HEK293 (cell line): ENCODE measurements at regions not wholly inside any gene's neighbourhood (a gene's known extent, or its start where the extent isn't known, plus 50 kb on each side); places are given as distances from the start of the nearest gene placed in this dataset.

Experiments
- GLIS2 ChIP-seq: fragments of 450-650 bp; formaldehyde crosslinking; IDR thresholded peaks from 2 replicates; pipeline ENCODE4 v1.5.1; 2016; ENCODE audit warnings: missing biosample characterization, missing genetic modification characterization
- HIC1 ChIP-seq: fragments of 450-650 bp; formaldehyde crosslinking; IDR thresholded peaks from 2 replicates; pipeline ENCODE4 v1.5.1; 2016; ENCODE audit warnings: missing biosample characterization, missing genetic modification characterization
- KLF17 ChIP-seq: fragments of 450-650 bp; formaldehyde crosslinking; IDR thresholded peaks from 2 replicates; pipeline ENCODE4 v1.5.1; 2016; ENCODE audit warnings: missing biosample characterization, missing genetic modification characterization
- REST ChIP-seq: fragments of 450-650 bp; formaldehyde crosslinking; IDR thresholded peaks from 2 replicates; pipeline ENCODE4 v1.5.1; 2016; ENCODE audit warnings: missing biosample characterization, missing genetic modification characterization
- SALL2 ChIP-seq: fragments of 450-650 bp; formaldehyde crosslinking; IDR thresholded peaks from 2 replicates; pipeline ENCODE4 v1.5.0; 2017; ENCODE audit warnings: missing biosample characterization, mild to moderate bottlenecking, missing genetic modification characterization, borderline replicate concordance
- SP3 ChIP-seq: fragments of 450-650 bp; formaldehyde crosslinking; IDR thresholded peaks from 2 replicates; pipeline ENCODE4 v1.5.1; 2016; ENCODE audit warnings: missing biosample characterization, missing genetic modification characterization
- ZFHX2 ChIP-seq: fragments of 450-650 bp; formaldehyde crosslinking; conservative IDR thresholded peaks from 2 replicates; pipeline ENCODE4 v1.5.1; 2016; ENCODE audit warnings: missing biosample characterization, missing genetic modification characterization
- ZFP37 ChIP-seq: fragments of 450-650 bp; formaldehyde crosslinking; IDR thresholded peaks from 2 replicates; pipeline ENCODE4 v1.5.1; 2016; ENCODE audit warnings: missing biosample characterization, missing genetic modification characterization
- ZNF112 ChIP-seq: fragments of 450-650 bp; formaldehyde crosslinking; IDR thresholded peaks from 2 replicates; pipeline ENCODE4 v1.5.0; 2017; ENCODE audit warnings: missing biosample characterization, missing genetic modification characterization
- ZNF169 ChIP-seq: fragments of 450-650 bp; formaldehyde crosslinking; IDR thresholded peaks from 2 replicates; pipeline ENCODE4 v1.5.1; 2016; ENCODE audit warnings: missing biosample characterization, missing genetic modification characterization
- ZNF211 ChIP-seq: fragments of 450-650 bp; formaldehyde crosslinking; IDR thresholded peaks from 2 replicates; pipeline ENCODE4 v1.5.1; 2016; ENCODE audit warnings: low read depth, missing biosample characterization, missing genetic modification characterization
- ZNF248 ChIP-seq: fragments of 450-650 bp; formaldehyde crosslinking; IDR thresholded peaks from 2 replicates; pipeline ENCODE4 v1.5.1; 2017; ENCODE audit warnings: missing biosample characterization, missing genetic modification characterization
- ZNF324 ChIP-seq: fragments of 450-650 bp; formaldehyde crosslinking; IDR thresholded peaks from 2 replicates; pipeline ENCODE4 v1.5.1; 2016; ENCODE audit warnings: missing biosample characterization, missing genetic modification characterization
- ZNF391 ChIP-seq: fragments of 450-650 bp; formaldehyde crosslinking; IDR thresholded peaks from 2 replicates; pipeline ENCODE4 v1.5.1; 2016; ENCODE audit warnings: low read depth, missing biosample characterization, missing genetic modification characterization, borderline replicate concordance
- ZNF510 ChIP-seq: fragments of 450-650 bp; formaldehyde crosslinking; IDR thresholded peaks from 2 replicates; pipeline ENCODE4 v1.5.1; 2018; ENCODE audit warnings: mild to moderate bottlenecking, missing genetic modification characterization, missing biosample characterization; ENCODE audit not compliant: insufficient replicate concordance
- ZNF529 ChIP-seq: fragments of 450-650 bp; formaldehyde crosslinking; IDR thresholded peaks from 2 replicates; pipeline ENCODE4 v1.5.1; 2017; ENCODE audit warnings: missing genetic modification characterization, missing biosample characterization; ENCODE audit not compliant: insufficient replicate concordance
- ZNF558 ChIP-seq: fragments of 450-650 bp; formaldehyde crosslinking; IDR thresholded peaks from 2 replicates; pipeline ENCODE4 v1.5.1; 2016; ENCODE audit warnings: missing biosample characterization, missing genetic modification characterization
- ZNF580 ChIP-seq: fragments of 450-650 bp; formaldehyde crosslinking; IDR thresholded peaks from 2 replicates; pipeline ENCODE4 v1.5.1; 2016; ENCODE audit warnings: missing biosample characterization, missing genetic modification characterization
- ZNF623 ChIP-seq: fragments of 450-650 bp; formaldehyde crosslinking; IDR thresholded peaks from 2 replicates; pipeline ENCODE4 v1.5.1; 2016; ENCODE audit warnings: missing biosample characterization, missing genetic modification characterization
- ZNF677 ChIP-seq: fragments of 450-650 bp; IDR thresholded peaks from 2 replicates; pipeline ENCODE4 v1.5.0; 2018; ENCODE audit warnings: missing biosample characterization, mild to moderate bottlenecking, missing genetic modification characterization, moderate library complexity
- ZNF830 ChIP-seq: fragments of 450-650 bp; IDR thresholded peaks from 2 replicates; pipeline ENCODE4 v1.5.0; 2018; ENCODE audit warnings: missing biosample characterization, missing genetic modification characterization, low read depth, mild to moderate bottlenecking, moderate library complexity
- ZNF843 ChIP-seq: fragments of 450-650 bp; formaldehyde crosslinking; IDR thresholded peaks from 2 replicates; pipeline ENCODE4 v1.5.1; 2016; ENCODE audit warnings: missing biosample characterization, missing genetic modification characterization
- ZSCAN30 ChIP-seq: fragments of 450-650 bp; IDR thresholded peaks from 2 replicates; pipeline ENCODE4 v1.5.1; 2018; ENCODE audit warnings: missing biosample characterization, mild to moderate bottlenecking, missing genetic modification characterization, moderate library complexity
- TF ChIP-seq, protein P1 (sequence below): fragments of 450-650 bp; formaldehyde crosslinking; conservative IDR thresholded peaks from 2 replicates; pipeline ENCODE4 v1.5.1; 2016; ENCODE audit warnings: low read depth, missing biosample characterization, missing genetic modification characterization
- TF ChIP-seq, protein P2 (sequence below): fragments of 450-650 bp; formaldehyde crosslinking; IDR thresholded peaks from 2 replicates; pipeline ENCODE4 v1.5.1; 2016; ENCODE audit warnings: missing biosample characterization, missing genetic modification characterization, low read depth

- TF ChIP-seq ZNF391 (no peak), GLIS2 (tag by site-specific recombination) (no peak), ZFP37 (tag by site-specific recombination) (no peak), ZNF580 (tag by site-specific recombination) (0 out of 2 replicates have a peak, but pooled peaks have one; percentile 48), ZNF112 (tag by site-specific recombination) (peak; percentile 85; the same call in 1 of the 2 replicates), ZNF211 (tag by site-specific recombination) (no peak), ZNF529 (tag by site-specific recombination) (peak; percentile 82), ZNF677 (0 out of 2 replicates have a peak, but pooled peaks have one; percentile 10), ZNF830 (tag by site-specific recombination) (peak; percentile 98), ZNF558 (tag by site-specific recombination) (peak; percentile 52; the same call in 1 of the 2 replicates), ZNF248 (tag by site-specific recombination) (no peak), ZNF623 (tag by site-specific recombination) (no peak), REST (tag by site-specific recombination) (no peak), SALL2 (no peak), ZNF169 (tag by site-specific recombination) (no peak), ZNF843 (peak; percentile 74; the same call in 1 of the 2 replicates), KLF17 (tag by site-specific recombination) (no peak), ZNF324 (tag by site-specific recombination) (no peak), HIC1 (tag by site-specific recombination) (no peak), ZSCAN30 (peak; percentile 100), ZFHX2 (tag by site-specific recombination) (no peak), ZNF510 (peak; percentile 20), SP3 (tag by site-specific recombination) (no peak)
- TF ChIP-seq, protein P1, sequence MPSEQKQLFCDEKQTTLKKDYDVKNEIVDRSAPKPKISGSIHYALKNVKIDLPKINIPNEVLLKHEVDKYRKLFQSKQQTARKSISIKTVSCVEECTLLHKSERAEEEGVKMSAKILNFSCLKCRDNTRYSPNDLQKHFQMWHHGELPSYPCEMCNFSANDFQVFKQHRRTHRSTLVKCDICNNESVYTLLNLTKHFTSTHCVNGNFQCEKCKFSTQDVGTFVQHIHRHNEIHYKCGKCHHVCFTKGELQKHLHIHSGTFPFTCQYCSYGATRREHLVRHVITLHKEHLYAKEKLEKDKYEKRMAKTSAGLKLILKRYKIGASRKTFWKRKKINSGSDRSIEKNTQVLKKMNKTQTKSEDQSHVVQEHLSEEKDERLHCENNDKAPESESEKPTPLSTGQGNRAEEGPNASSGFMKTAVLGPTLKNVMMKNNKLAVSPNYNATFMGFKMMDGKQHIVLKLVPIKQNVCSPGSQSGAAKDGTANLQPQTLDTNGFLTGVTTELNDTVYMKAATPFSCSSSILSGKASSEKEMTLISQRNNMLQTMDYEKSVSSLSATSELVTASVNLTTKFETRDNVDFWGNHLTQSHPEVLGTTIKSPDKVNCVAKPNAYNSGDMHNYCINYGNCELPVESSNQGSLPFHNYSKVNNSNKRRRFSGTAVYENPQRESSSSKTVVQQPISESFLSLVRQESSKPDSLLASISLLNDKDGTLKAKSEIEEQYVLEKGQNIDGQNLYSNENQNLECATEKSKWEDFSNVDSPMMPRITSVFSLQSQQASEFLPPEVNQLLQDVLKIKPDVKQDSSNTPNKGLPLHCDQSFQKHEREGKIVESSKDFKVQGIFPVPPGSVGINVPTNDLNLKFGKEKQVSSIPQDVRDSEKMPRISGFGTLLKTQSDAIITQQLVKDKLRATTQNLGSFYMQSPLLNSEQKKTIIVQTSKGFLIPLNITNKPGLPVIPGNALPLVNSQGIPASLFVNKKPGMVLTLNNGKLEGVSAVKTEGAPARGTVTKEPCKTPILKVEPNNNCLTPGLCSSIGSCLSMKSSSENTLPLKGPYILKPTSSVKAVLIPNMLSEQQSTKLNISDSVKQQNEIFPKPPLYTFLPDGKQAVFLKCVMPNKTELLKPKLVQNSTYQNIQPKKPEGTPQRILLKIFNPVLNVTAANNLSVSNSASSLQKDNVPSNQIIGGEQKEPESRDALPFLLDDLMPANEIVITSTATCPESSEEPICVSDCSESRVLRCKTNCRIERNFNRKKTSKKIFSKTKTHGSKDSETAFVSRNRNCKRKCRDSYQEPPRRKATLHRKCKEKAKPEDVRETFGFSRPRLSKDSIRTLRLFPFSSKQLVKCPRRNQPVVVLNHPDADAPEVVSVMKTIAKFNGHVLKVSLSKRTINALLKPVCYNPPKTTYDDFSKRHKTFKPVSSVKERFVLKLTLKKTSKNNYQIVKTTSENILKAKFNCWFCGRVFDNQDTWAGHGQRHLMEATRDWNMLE (tag by site-specific recombination): no peak
- TF ChIP-seq, protein P2, sequence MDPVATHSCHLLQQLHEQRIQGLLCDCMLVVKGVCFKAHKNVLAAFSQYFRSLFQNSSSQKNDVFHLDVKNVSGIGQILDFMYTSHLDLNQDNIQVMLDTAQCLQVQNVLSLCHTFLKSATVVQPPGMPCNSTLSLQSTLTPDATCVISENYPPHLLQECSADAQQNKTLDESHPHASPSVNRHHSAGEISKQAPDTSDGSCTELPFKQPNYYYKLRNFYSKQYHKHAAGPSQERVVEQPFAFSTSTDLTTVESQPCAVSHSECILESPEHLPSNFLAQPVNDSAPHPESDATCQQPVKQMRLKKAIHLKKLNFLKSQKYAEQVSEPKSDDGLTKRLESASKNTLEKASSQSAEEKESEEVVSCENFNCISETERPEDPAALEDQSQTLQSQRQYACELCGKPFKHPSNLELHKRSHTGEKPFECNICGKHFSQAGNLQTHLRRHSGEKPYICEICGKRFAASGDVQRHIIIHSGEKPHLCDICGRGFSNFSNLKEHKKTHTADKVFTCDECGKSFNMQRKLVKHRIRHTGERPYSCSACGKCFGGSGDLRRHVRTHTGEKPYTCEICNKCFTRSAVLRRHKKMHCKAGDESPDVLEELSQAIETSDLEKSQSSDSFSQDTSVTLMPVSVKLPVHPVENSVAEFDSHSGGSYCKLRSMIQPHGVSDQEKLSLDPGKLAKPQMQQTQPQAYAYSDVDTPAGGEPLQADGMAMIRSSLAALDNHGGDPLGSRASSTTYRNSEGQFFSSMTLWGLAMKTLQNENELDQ (tag by site-specific recombination): no peak
Observed at GRCh38 chr5:125198270-125198974, 452.0 kb upstream of the ZNF608 start (continued).
